ENCODE measurements at regions not wholly inside any gene's neighbourhood (a gene's known extent, or its start where the extent isn't known, plus 50 kb on each side); places are given as distances from the start of the nearest gene placed in this dataset.

- no peak overlapping the region for H3K56ac ChIP-seq (ENCODE audit: insufficient read length, low read depth, low read length)
- no peak overlapping the region for H3K14ac ChIP-seq (ENCODE audit: insufficient read depth, low read length)
- H2BK20ac ChIP-seq (ENCODE audit: low read depth, low read length, poor library complexity, severe bottlenecking) = no peak overlapping the region
- H3K9ac ChIP-seq (ENCODE audit: extremely low read depth, insufficient read length, low read length) = no peak overlapping the region
- H3K27me3 ChIP-seq (ENCODE audit: insufficient read depth, low read length) = no peaks in the 10 kb centered on the region
- H3K79me2 ChIP-seq (ENCODE audit: insufficient read depth, low read length) = no peaks in the 10 kb centered on the region
- Mint-ChIP-seq H3K9me3 (no peaks in the 10 kb centered on the region), H3K4me3 (no peak overlapping the region), H3K36me3 (ENCODE audit: insufficient read depth in 1 of 3, low read depth in 3 of 3) (no peaks in the 10 kb centered on the region), H3K4me1 (peaks cover 5 to 13% of the 10 kb centered on the region in 2 experiments), H3K27ac (no peak overlapping the region), H3K27me3 (ENCODE audit: low read depth) (no peaks in the 10 kb centered on the region)
- no peak overlapping the region for H3K23ac ChIP-seq (ENCODE audit: insufficient read length, low read depth, low read length)
- no peak overlapping the region for H3K4me2 ChIP-seq (ENCODE audit: insufficient read depth, insufficient read length, low read length)
- no peak overlapping the region for H4K8ac ChIP-seq (replicated peaks; ENCODE audit: insufficient read length, low read depth, low read length)
- no peak for DNase-seq
- no peaks in the 10 kb centered on the region for H4K20me1 ChIP-seq (ENCODE audit: control insufficient read depth, insufficient read depth, insufficient read length)
- H3K18ac ChIP-seq (ENCODE audit: insufficient read length, low read depth, low read length) = no peak overlapping the region
- no peak overlapping the region for H4K5ac ChIP-seq (ENCODE audit: insufficient read length, low read depth, low read length)
- H3K79me1 ChIP-seq (ENCODE audit: insufficient read depth, low read depth, low read length, poor library complexity, severe bottlenecking) = no peaks in the 10 kb centered on the region
- no peak overlapping the region for H2BK5ac ChIP-seq (ENCODE audit: insufficient read length, low read length)
- no peak overlapping the region for H3T11ph ChIP-seq (ENCODE audit: low read length)
- H3K9me3 ChIP-seq (ENCODE audit: control insufficient read depth, low read depth, low read length) = no peaks in the 10 kb centered on the region
- no peaks in the 10 kb centered on the region for H3K23me2 ChIP-seq (ENCODE audit: insufficient read length, low read depth, low read length, poor library complexity, severe bottlenecking)
- no peak overlapping the region for H2AK5ac ChIP-seq (ENCODE audit: insufficient read length, low read length)
- H4K91ac ChIP-seq (ENCODE audit: insufficient read length, low read depth, low read length) = no peak overlapping the region
- no peak for TF ChIP-seq CTCF (conservative IDR thresholded peaks at IDR 0.05)
- H2BK12ac ChIP-seq (ENCODE audit: insufficient read length, low read depth, low read length) = no peak overlapping the region
- H2BK120ac ChIP-seq (ENCODE audit: low read depth, low read length, poor library complexity, severe bottlenecking) = no peak overlapping the region
- H2BK15ac ChIP-seq (ENCODE audit: low read depth, low read length) = no peak overlapping the region
- H3K4me1 ChIP-seq (ENCODE audit: insufficient read depth, low read length) = no peaks in the 10 kb centered on the region; the same call in 1 of the 2 replicates
- no peak overlapping the region for H3K27ac ChIP-seq (ENCODE audit: insufficient read length, low read depth, low read length)
- H3K4ac ChIP-seq (ENCODE audit: low read depth, low read length) = no peak overlapping the region
- WGBS (ENCODE audit: extremely low coverage, insufficient read length, low lambda C conversion rate) = no CpG with 5 or more reads among the region's 1 CpG
- H2AFZ ChIP-seq (ENCODE audit: low read length) = no peak overlapping the region
Measured at GRCh38 chr6:133047706-133048105, 193.5 kb upstream of the EYA4 start.
